ENCODE measurements at regions not wholly inside any gene's neighbourhood (a gene's known extent, or its start where the extent isn't known, plus 50 kb on each side); places are given as distances from the start of the nearest gene placed in this dataset.
A peak's percentile ranks its signal among the peaks of the same experiment; 100 is the strongest.
"Not testable (repeated sequence)": the region's sequence is repeated elsewhere in the genome, so short reads cannot be mapped to it uniquely, and the experiment has no call there.

- ATAC-seq (no peak), DNase-seq (no peak)
- intact Hi-C loops (cut with DNase I, micrococcal nuclease) = no loop called here
Measured at GRCh38 chr2:142542431-142542910, 335.0 kb upstream of the KYNU start.

- DNase-seq (no peak), ATAC-seq (no peak)
- intact Hi-C loops (cut with DNase I, micrococcal nuclease) = no loop called here
Measured at GRCh38 chr2:142536966-142537365, 340.5 kb upstream of the KYNU start.

GRCh38 chr2:142536492-142536891 lies 341.0 kb upstream of the KYNU start:
- intact Hi-C loops (cut with DNase I, micrococcal nuclease) = no loop called here
- DNase-seq (no peak), ATAC-seq (no peak)

- intact Hi-C loops (cut with DNase I, micrococcal nuclease) = no loop called here
- DNase-seq (no peak), ATAC-seq (no peak)
Measured at GRCh38 chr2:142535311-142535710, 342.2 kb upstream of the KYNU start.

- intact Hi-C loops (cut with DNase I, micrococcal nuclease) = no loop called here
- DNase-seq (no peak), ATAC-seq (no peak)
Measured at GRCh38 chr2:142533177-142533576, 344.3 kb upstream of the KYNU start.

GRCh38 chr2:142531377-142531776 lies 346.1 kb upstream of the KYNU start:
- no peak for ATAC-seq
- DNase-seq = no peak
- intact Hi-C loops (cut with DNase I, micrococcal nuclease) = no loop called here

GRCh38 chr2:142525720-142526119 lies 351.7 kb upstream of the KYNU start:
- no peak for DNase-seq
- no peak for ATAC-seq
- intact Hi-C loops (cut with DNase I, micrococcal nuclease) = no loop called here

GRCh38 chr2:142521492-142521891 lies 356.0 kb upstream of the KYNU start:
- intact Hi-C loops (cut with DNase I, micrococcal nuclease) = no loop called here
- DNase-seq (no peak), ATAC-seq (no peak)

GRCh38 chr2:142515493-142515892 lies 362.0 kb upstream of the KYNU start:
- intact Hi-C loops (cut with DNase I, micrococcal nuclease) = no loop called here
- DNase-seq (no peak), ATAC-seq (no peak)

- ATAC-seq (no peak), DNase-seq (no peak)
- intact Hi-C loops (cut with DNase I, micrococcal nuclease) = no loop called here
Measured at GRCh38 chr2:142509401-142509800, 368.1 kb upstream of the KYNU start.

- intact Hi-C loops (cut with DNase I, micrococcal nuclease) = no loop called here
- no peak for ATAC-seq
- DNase-seq = no peak
Measured at GRCh38 chr2:142504754-142505153, 372.7 kb upstream of the KYNU start.

- intact Hi-C loops (cut with DNase I, micrococcal nuclease) = no loop called here
- DNase-seq = no peak
- no peak for ATAC-seq
Measured at GRCh38 chr2:142502402-142502801, 371.6 kb upstream of the LRP1B start.

- DNase-seq (peak in 1 of 2 donors; percentile 4), ATAC-seq (peak; percentile 85)
- intact Hi-C loops (cut with DNase I, micrococcal nuclease) = no loop called here
Measured at GRCh38 chr2:142495141-142495540, 364.3 kb upstream of the LRP1B start.

- intact Hi-C loops (cut with DNase I, micrococcal nuclease); DNase-seq; ATAC-seq: not testable (repeated sequence)
Measured at GRCh38 chr2:142489631-142490030, 358.8 kb upstream of the LRP1B start.

GRCh38 chr2:142484111-142484510 lies 353.3 kb upstream of the LRP1B start:
- intact Hi-C loops (cut with DNase I, micrococcal nuclease) = no loop called here
- no peak for ATAC-seq

GRCh38 chr2:142483653-142484052 lies 352.8 kb upstream of the LRP1B start:
- ATAC-seq = no peak

More at GRCh38 chr2:142484111-142484510, 353.3 kb upstream of the LRP1B start:
- DNase-seq = no peak

GRCh38 chr2:142478206-142478605 lies 347.4 kb upstream of the LRP1B start:
- DNase-seq (no peak), ATAC-seq (no peak)
- intact Hi-C loops (cut with DNase I, micrococcal nuclease) = no loop called here

More at GRCh38 chr2:142483653-142484052, 352.8 kb upstream of the LRP1B start:
- intact Hi-C loops (cut with DNase I, micrococcal nuclease) = no loop called here
- no peak for DNase-seq

- intact Hi-C loops (cut with DNase I, micrococcal nuclease) = no loop called here
- DNase-seq = no peak
- no peak for ATAC-seq
Measured at GRCh38 chr2:142472382-142472781, 341.6 kb upstream of the LRP1B start.

GRCh38 chr2:142467321-142467720 lies 336.5 kb upstream of the LRP1B start:
- no peak for DNase-seq
- intact Hi-C loops (cut with DNase I, micrococcal nuclease) = no loop called here
- ATAC-seq = no peak

GRCh38 chr2:142463047-142463446 lies 332.2 kb upstream of the LRP1B start:
- ATAC-seq (no peak), DNase-seq (no peak)
- intact Hi-C loops (cut with DNase I, micrococcal nuclease) = no loop called here

GRCh38 chr2:142462306-142462705 lies 331.5 kb upstream of the LRP1B start:
- no peak for ATAC-seq
- intact Hi-C loops (cut with DNase I, micrococcal nuclease) = no loop called here
- DNase-seq = no peak
